ENCODE measurements at regions not wholly inside any gene's neighbourhood (a gene's known extent, or its start where the extent isn't known, plus 50 kb on each side); places are given as distances from the start of the nearest gene placed in this dataset.
"Not testable (repeated sequence)": the region's sequence is repeated elsewhere in the genome, so short reads cannot be mapped to it uniquely, and the experiment has no call there.

DNA sequence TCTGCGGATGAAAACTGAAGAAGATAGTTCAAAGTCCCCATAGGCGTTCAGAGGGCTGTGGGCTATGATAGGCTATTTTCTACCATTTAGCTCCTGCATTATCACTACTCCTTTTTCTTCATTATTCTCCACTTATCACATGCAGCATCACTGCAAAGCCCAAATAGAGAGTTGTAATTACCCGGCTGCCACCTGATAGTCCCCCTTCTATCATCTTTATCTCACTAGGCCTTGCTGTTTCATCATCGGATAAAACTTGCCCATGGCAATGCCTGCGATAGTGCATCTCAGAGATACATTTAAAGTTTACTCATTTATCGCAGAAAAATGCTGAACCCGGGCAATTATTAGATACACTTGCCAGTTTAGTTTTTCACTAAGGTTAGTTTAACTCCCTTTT, 82.9 kb upstream of the SOX21 start:
- Histone ChIP-seq H3K36me3 (ENCODE audit: control insufficient read depth, insufficient read depth, low read length) (no peaks in the 10 kb centered on the region), H3K27ac (ENCODE audit: low read length) (no peak overlapping the region), H3K27me3 (ENCODE audit: control insufficient read depth, insufficient read depth, low read length) (no peaks in the 10 kb centered on the region), H3K9me3 (ENCODE audit: control insufficient read depth, insufficient read depth, low read length) (no peaks in the 10 kb centered on the region), H3K4me3 (ENCODE audit: low read length) (no peak overlapping the region), H3K4me1 (ENCODE audit: control insufficient read depth, insufficient read depth, low read length) (no peaks in the 10 kb centered on the region)
- TF ChIP-seq, protein P1, sequence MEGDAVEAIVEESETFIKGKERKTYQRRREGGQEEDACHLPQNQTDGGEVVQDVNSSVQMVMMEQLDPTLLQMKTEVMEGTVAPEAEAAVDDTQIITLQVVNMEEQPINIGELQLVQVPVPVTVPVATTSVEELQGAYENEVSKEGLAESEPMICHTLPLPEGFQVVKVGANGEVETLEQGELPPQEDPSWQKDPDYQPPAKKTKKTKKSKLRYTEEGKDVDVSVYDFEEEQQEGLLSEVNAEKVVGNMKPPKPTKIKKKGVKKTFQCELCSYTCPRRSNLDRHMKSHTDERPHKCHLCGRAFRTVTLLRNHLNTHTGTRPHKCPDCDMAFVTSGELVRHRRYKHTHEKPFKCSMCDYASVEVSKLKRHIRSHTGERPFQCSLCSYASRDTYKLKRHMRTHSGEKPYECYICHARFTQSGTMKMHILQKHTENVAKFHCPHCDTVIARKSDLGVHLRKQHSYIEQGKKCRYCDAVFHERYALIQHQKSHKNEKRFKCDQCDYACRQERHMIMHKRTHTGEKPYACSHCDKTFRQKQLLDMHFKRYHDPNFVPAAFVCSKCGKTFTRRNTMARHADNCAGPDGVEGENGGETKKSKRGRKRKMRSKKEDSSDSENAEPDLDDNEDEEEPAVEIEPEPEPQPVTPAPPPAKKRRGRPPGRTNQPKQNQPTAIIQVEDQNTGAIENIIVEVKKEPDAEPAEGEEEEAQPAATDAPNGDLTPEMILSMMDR (IDR thresholded peaks at IDR 0.05): no peak
- Mint-ChIP-seq H3K27me3 (ENCODE audit: low read depth in 2 of 2) (no peaks in the 10 kb centered on the region), H3K27ac (no peak overlapping the region), H3K4me3 (no peak overlapping the region), H3K4me1 (no peaks in the 10 kb centered on the region), H3K9me3 (peaks cover 0 to 4% of the 10 kb centered on the region in 2 donors), H3K36me3 (no peaks in the 10 kb centered on the region)
- DNase-seq (no peak), ATAC-seq (no peak)
- WGBS (ENCODE audit: insufficient coverage): 89% methylated on average over 5 of the region's 7 CpGs
- intact Hi-C loops (cut with micrococcal nuclease): no loop called here

DNA sequence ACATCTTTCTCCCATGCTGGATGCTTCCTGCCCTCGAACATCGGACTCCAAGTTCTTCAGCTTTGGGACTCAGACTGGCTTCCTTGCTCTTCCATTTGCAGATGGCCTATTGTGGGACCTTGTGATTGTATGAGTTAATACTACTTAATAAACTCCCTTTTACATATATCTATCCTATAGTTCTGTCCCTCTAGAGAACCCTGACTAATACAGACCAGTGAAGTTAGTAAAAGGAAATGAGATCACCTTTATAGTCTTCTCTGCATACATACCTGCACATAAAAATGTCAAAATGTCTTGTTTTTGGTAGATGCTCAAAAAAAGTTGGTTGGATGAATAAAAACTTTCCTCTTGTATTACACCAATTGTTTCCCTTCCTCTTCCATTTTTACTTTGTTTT, 73.9 kb upstream of the SOX21 start:
- H3K4me3 Mint-ChIP-seq; H3K9me3 ChIP-seq (ENCODE audit: control insufficient read depth, insufficient read depth, low read length); H3K36me3 Mint-ChIP-seq; H3K36me3 ChIP-seq (ENCODE audit: control insufficient read depth, insufficient read depth, low read length); ATAC-seq; H3K4me1 ChIP-seq (ENCODE audit: control insufficient read depth, insufficient read depth, low read length); intact Hi-C loops (cut with micrococcal nuclease); H3K4me3 ChIP-seq (ENCODE audit: low read length); H3K27ac ChIP-seq (ENCODE audit: low read length); H3K27ac Mint-ChIP-seq; H3K4me1 Mint-ChIP-seq; H3K27me3 Mint-ChIP-seq (ENCODE audit: low read depth in 2 of 2); H3K27me3 ChIP-seq (ENCODE audit: control insufficient read depth, insufficient read depth, low read length); DNase-seq; H3K9me3 Mint-ChIP-seq: not testable (repeated sequence)
- 79% methylated on average over 2 of the region's 2 CpGs for WGBS (ENCODE audit: insufficient coverage)

DNA sequence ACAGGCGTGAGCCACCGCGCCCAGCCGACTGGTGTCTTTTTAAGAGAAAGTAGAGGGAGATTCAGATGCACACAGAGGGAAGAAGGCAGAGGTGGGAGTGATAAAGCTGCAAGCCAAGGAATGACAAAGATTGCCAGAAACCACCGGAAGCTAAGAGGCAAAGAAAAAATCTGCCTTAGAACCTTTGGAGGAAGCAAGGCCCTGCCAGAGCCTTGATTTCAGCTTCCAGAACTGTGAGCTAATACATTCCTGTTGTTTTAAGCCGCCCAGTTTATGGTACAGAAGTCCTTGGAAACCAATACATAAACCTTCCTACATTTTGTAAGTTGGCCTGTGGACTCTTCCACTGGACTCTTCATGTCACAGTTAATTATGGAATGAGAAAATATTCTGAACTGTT, 71.7 kb upstream of the SOX21 start:
- TF ChIP-seq, protein P1 (IDR thresholded peaks at IDR 0.05): no peak

GRCh38 chr13:94783489-94783888, 71.1 kb upstream of the SOX21 start:
- H3K36me3 ChIP-seq (ENCODE audit: control insufficient read depth, insufficient read depth, low read length): no peaks in the 10 kb centered on the region
- TF ChIP-seq, protein P1 (IDR thresholded peaks at IDR 0.05): no peak
- no peak overlapping the region for H3K27ac Mint-ChIP-seq
- no peaks in the 10 kb centered on the region for H3K4me1 Mint-ChIP-seq
- WGBS (ENCODE audit: insufficient coverage): 100% methylated on average over 3 of the region's 3 CpGs
- ATAC-seq (no peak), DNase-seq (no peak)
- intact Hi-C loops (cut with micrococcal nuclease): no loop called here
- no peak overlapping the region for H3K4me3 Mint-ChIP-seq
- peaks cover 2% of the 10 kb centered on the region in 2 donors for H3K9me3 Mint-ChIP-seq
- no peak overlapping the region for H3K4me3 ChIP-seq (ENCODE audit: low read length)
- no peaks in the 10 kb centered on the region for H3K27me3 ChIP-seq (ENCODE audit: control insufficient read depth, insufficient read depth, low read length)
- no peaks in the 10 kb centered on the region for H3K27me3 Mint-ChIP-seq (ENCODE audit: low read depth in 2 of 2)
- no peaks in the 10 kb centered on the region for H3K4me1 ChIP-seq (ENCODE audit: control insufficient read depth, insufficient read depth, low read length)
- no peak overlapping the region for H3K27ac ChIP-seq (ENCODE audit: low read length)
- H3K36me3 Mint-ChIP-seq: no peaks in the 10 kb centered on the region
- no peaks in the 10 kb centered on the region for H3K9me3 ChIP-seq (ENCODE audit: control insufficient read depth, insufficient read depth, low read length)

More for the DNA sequence above, 71.7 kb upstream of the SOX21 start:
- ATAC-seq: no peak
- H3K4me3 ChIP-seq (ENCODE audit: low read length): no peak overlapping the region
- 95% methylated on average over 6 of the region's 6 CpGs for WGBS (ENCODE audit: insufficient coverage)
- no peak overlapping the region for H3K27ac ChIP-seq (ENCODE audit: low read length)
- H3K36me3 ChIP-seq (ENCODE audit: control insufficient read depth, insufficient read depth, low read length): no peaks in the 10 kb centered on the region
- H3K27me3 ChIP-seq (ENCODE audit: control insufficient read depth, insufficient read depth, low read length): no peaks in the 10 kb centered on the region
- peaks cover 2% of the 10 kb centered on the region in 2 donors for H3K9me3 Mint-ChIP-seq
- H3K27ac Mint-ChIP-seq: no peak overlapping the region
- no peaks in the 10 kb centered on the region for H3K36me3 Mint-ChIP-seq
- DNase-seq: no peak
- no peaks in the 10 kb centered on the region for H3K4me1 Mint-ChIP-seq
- no peaks in the 10 kb centered on the region for H3K27me3 Mint-ChIP-seq (ENCODE audit: low read depth in 2 of 2)
- H3K4me3 Mint-ChIP-seq: no peak overlapping the region
- intact Hi-C loops (cut with micrococcal nuclease): no loop called here
- no peaks in the 10 kb centered on the region for H3K9me3 ChIP-seq (ENCODE audit: control insufficient read depth, insufficient read depth, low read length)
- no peaks in the 10 kb centered on the region for H3K4me1 ChIP-seq (ENCODE audit: control insufficient read depth, insufficient read depth, low read length)

Data from natural killer cell (primary cell).